ENCODE measurements at regions not wholly inside any gene's neighbourhood (a gene's known extent, or its start where the extent isn't known, plus 50 kb on each side); places are given as distances from the start of the nearest gene placed in this dataset.

- H3K9me3 ChIP-seq: no peaks in the 10 kb centered on the region
- no peak overlapping the region for H3K4me3 ChIP-seq
- ChIA-PET POLR2A (no interaction called here), CTCF (no interaction called here)
- ATAC-seq (no peak), FAIRE-seq (no peak), DNase-seq (ENCODE audit: low read depth in 1 of 2, low spot score in 1 of 2) (no peak)
- WGBS (ENCODE audit: missing lambda C conversion rate): 36% methylated on average over 7 of the region's 7 CpGs
- H3K27ac ChIP-seq: no peak overlapping the region
- H3K4me2 ChIP-seq: no peak overlapping the region
- H3K4me1 ChIP-seq: no peaks in the 10 kb centered on the region
- TF ChIP-seq HOXB13 (CRISPR knock-in tag; IDR thresholded peaks at IDR 0.05; ENCODE audit: low read depth) (no peak), JUN (IDR thresholded peaks at IDR 0.05) (no peak), EP300 (IDR thresholded peaks at IDR 0.05) (no peak), CHD4 (IDR thresholded peaks at IDR 0.05; ENCODE audit: borderline replicate concordance) (no peak), RARB (CRISPR knock-in tag; IDR thresholded peaks at IDR 0.05) (no peak), MAZ (IDR thresholded peaks at IDR 0.05; ENCODE audit: borderline replicate concordance, low read depth, low read length) (no peak), KDM1A (IDR thresholded peaks at IDR 0.05; ENCODE audit: low read depth) (no peak), NPAS2 (CRISPR knock-in tag; IDR thresholded peaks at IDR 0.05; ENCODE audit: borderline replicate concordance) (no peak), NFE2L2 (conservative IDR thresholded peaks at IDR 0.05; ENCODE audit: low read length) (no peak), FOXS1 (CRISPR knock-in tag; IDR thresholded peaks at IDR 0.05) (no peak)
These were observed 1268.0 kb downstream of the JRKL start for GRCh38 chr11:97657852-97658251.

GRCh38 chr11:97667057-97667456 is 1277.2 kb downstream of the JRKL start:
- POLR2A ChIA-PET: no interaction called here
- DNase-seq (ENCODE audit: low read depth in 1 of 2, low spot score in 1 of 2) (no peak), ATAC-seq (no peak), FAIRE-seq (no peak)
- H3K4me1 ChIP-seq: no peaks in the 10 kb centered on the region
- H3K9me3 ChIP-seq: no peaks in the 10 kb centered on the region
- CTCF ChIA-PET: no interaction called here
- no peak overlapping the region for H3K4me3 ChIP-seq
- TF ChIP-seq ZFP36 (IDR thresholded peaks at IDR 0.05; ENCODE audit: borderline replicate concordance, partially characterized antibody) (no peak), CTCF (IDR thresholded peaks at IDR 0.05) (no peak)
- no peak overlapping the region for H3K4me2 ChIP-seq
- WGBS (ENCODE audit: missing lambda C conversion rate): 80% methylated on average over 1 of the region's 20 CpGs
- no peak overlapping the region for H3K27ac ChIP-seq

- CTCF ChIA-PET: no interaction called here
- ATAC-seq (no peak), DNase-seq (ENCODE audit: low read depth in 1 of 2, low spot score in 1 of 2) (peak in 1 of 2 experiments; percentile 4), FAIRE-seq (no peak)
- TF ChIP-seq TP53 (CRISPR knock-in tag; IDR thresholded peaks at IDR 0.05) (no peak), KDM5A (IDR thresholded peaks at IDR 0.05) (no peak), MAX (IDR thresholded peaks at IDR 0.05) (no peak), FOSB (CRISPR knock-in tag; IDR thresholded peaks at IDR 0.05) (no peak), NFE2L2 (conservative IDR thresholded peaks at IDR 0.05; ENCODE audit: low read length) (no peak)
- POLR2A ChIA-PET: no interaction called here
- no peak overlapping the region for H3K4me2 ChIP-seq
- no peaks in the 10 kb centered on the region for H3K9me3 ChIP-seq
- WGBS (ENCODE audit: missing lambda C conversion rate): 24% methylated on average over 2 of the region's 2 CpGs
- H3K4me1 ChIP-seq: no peaks in the 10 kb centered on the region
- H3K27ac ChIP-seq: no peak overlapping the region
- no peak overlapping the region for H3K4me3 ChIP-seq
These were observed 1293.9 kb downstream of the JRKL start for GRCh38 chr11:97683733-97684132.

GRCh38 chr11:97684486-97685439 is 1295.0 kb downstream of the JRKL start:
- 2% methylated on average over 4 of the region's 5 CpGs for WGBS (ENCODE audit: missing lambda C conversion rate)
- H3K4me3 ChIP-seq: no peak overlapping the region
- ChIA-PET CTCF (no interaction called here), POLR2A (no interaction called here)
- no peak for FAIRE-seq
- no peak for TF ChIP-seq EP300 (IDR thresholded peaks at IDR 0.05)
- no peak for TF ChIP-seq CHD2 (IDR thresholded peaks at IDR 0.05; ENCODE audit: low read length, partially characterized antibody)
- no peak for TF ChIP-seq PHF8 (IDR thresholded peaks at IDR 0.05; ENCODE audit: borderline replicate concordance, low read depth)
- no peak for TF ChIP-seq CBX8 (IDR thresholded peaks at IDR 0.05)
- no peak for TF ChIP-seq RFX5 (IDR thresholded peaks at IDR 0.05)
- no peak for TF ChIP-seq POLR2AphosphoS2 (conservative IDR thresholded peaks at IDR 0.05; ENCODE audit: low read length)
- no peak for TF ChIP-seq ZSCAN20 (CRISPR knock-in tag; IDR thresholded peaks at IDR 0.05)
- TF ChIP-seq HOXB13 (CRISPR knock-in tag; IDR thresholded peaks at IDR 0.05; ENCODE audit: low read depth): no peak
- TF ChIP-seq FOSL2 (IDR thresholded peaks at IDR 0.05): no peak
- TF ChIP-seq FOSL2 (CRISPR knock-in tag; IDR thresholded peaks at IDR 0.05): no peak
- no peak for TF ChIP-seq KDM1A (IDR thresholded peaks at IDR 0.05; ENCODE audit: low read depth)
- TF ChIP-seq RCOR1 (IDR thresholded peaks at IDR 0.05; ENCODE audit: low read depth, low read length): no peak
- no peak for TF ChIP-seq ZNF302 (CRISPR knock-in tag; IDR thresholded peaks at IDR 0.05)
- no peak for TF ChIP-seq GATA3 (IDR thresholded peaks at IDR 0.05; ENCODE audit: borderline replicate concordance)
- no peak for TF ChIP-seq MAX (IDR thresholded peaks at IDR 0.05)
- H3K4me1 ChIP-seq: no peaks in the 10 kb centered on the region
- H3K9me3 ChIP-seq: no peaks in the 10 kb centered on the region
- no peak overlapping the region for H3K4me2 ChIP-seq
- DNase-seq (ENCODE audit: low read depth in 1 of 2, low spot score in 1 of 2): no peak
- no peak overlapping the region for H3K27ac ChIP-seq
- no peak for ATAC-seq

Data from A549 (cell line).